ENCODE measurements at regions not wholly inside any gene's neighbourhood (a gene's known extent, or its start where the extent isn't known, plus 50 kb on each side); places are given as distances from the start of the nearest gene placed in this dataset.
"Not testable (repeated sequence)": the region's sequence is repeated elsewhere in the genome, so short reads cannot be mapped to it uniquely, and the experiment has no call there.

GRCh38 chr7:156009569-156009968 lies 197.3 kb upstream of the SHH start:
- Mint-ChIP-seq H3K4me1 (no peaks in the 10 kb centered on the region), H3K27me3 (ENCODE audit: insufficient read depth, low read depth, poor library complexity) (no peaks in the 10 kb centered on the region), H3K9me3 (no peaks in the 10 kb centered on the region; the same call in 1 of the 3 replicates), H3K36me3 (ENCODE audit: low read depth) (no peaks in the 10 kb centered on the region; the same call in 2 of the 3 replicates), H3K4me3 (no peak overlapping the region), H3K27ac (no peak overlapping the region)
- H3K4me2 ChIP-seq: no peak overlapping the region
- TF ChIP-seq CREB1 (CRISPR knock-in tag; IDR thresholded peaks at IDR 0.05; ENCODE audit: low read depth) (no peak), POLR2AphosphoS5 (IDR thresholded peaks at IDR 0.05; ENCODE audit: low read depth) (no peak)
- no peak overlapping the region for H3K4me3 ChIP-seq
- no peaks in the 10 kb centered on the region for H3K36me3 ChIP-seq (ENCODE audit: insufficient read depth)
- DNase-seq (ENCODE audit: low spot score): no peak
- H3K27me3 ChIP-seq (ENCODE audit: insufficient read depth): no peaks in the 10 kb centered on the region
- ATAC-seq: no peak
- H3K27ac ChIP-seq (ENCODE audit: low read depth): no peak overlapping the region
- no peaks in the 10 kb centered on the region for H3K9me2 ChIP-seq (ENCODE audit: insufficient read depth)
- H2AFZ ChIP-seq: no peak overlapping the region
- no peaks in the 10 kb centered on the region for H4K20me1 ChIP-seq (replicated peaks; ENCODE audit: insufficient read depth)
- H3K4me1 ChIP-seq (ENCODE audit: insufficient read depth): no peaks in the 10 kb centered on the region
- no peaks in the 10 kb centered on the region for H3F3A ChIP-seq (replicated peaks; ENCODE audit: low read depth)
- H3K79me2 ChIP-seq (replicated peaks; ENCODE audit: insufficient read depth): no peaks in the 10 kb centered on the region

DNA sequence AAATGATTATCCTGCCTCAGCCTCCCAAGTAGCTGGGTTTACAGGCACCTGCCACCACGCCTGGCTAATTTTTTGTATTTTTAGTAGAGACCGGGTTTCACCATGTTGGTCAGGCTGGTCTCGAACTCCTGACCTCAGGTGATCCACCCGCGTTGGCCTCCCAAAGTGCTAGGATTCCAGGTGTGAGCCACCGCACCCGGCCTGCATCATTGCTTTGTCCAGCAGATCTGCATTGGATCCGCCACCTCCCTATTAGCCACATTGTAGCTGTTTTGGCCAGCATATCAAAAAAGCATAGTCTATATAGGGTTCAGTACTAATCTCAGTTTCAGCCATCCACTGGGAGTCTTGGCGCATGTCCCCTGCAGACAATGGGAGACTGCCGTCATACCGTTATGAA lies 194.6 kb upstream of the SHH start:
- ATAC-seq; DNase-seq (ENCODE audit: low spot score); H3K4me2 ChIP-seq; H3K36me3 ChIP-seq (ENCODE audit: insufficient read depth); H3K79me2 ChIP-seq (replicated peaks; ENCODE audit: insufficient read depth); H3K4me3 ChIP-seq; H3K4me1 Mint-ChIP-seq; H3K4me1 ChIP-seq (ENCODE audit: insufficient read depth); H3K4me3 Mint-ChIP-seq; H3K27me3 ChIP-seq (ENCODE audit: insufficient read depth); H3K27ac ChIP-seq (ENCODE audit: low read depth); H2AFZ ChIP-seq; H3K36me3 Mint-ChIP-seq (ENCODE audit: low read depth); H4K20me1 ChIP-seq (replicated peaks; ENCODE audit: insufficient read depth); H3F3A ChIP-seq (replicated peaks; ENCODE audit: low read depth); H3K9me2 ChIP-seq (ENCODE audit: insufficient read depth); H3K27ac Mint-ChIP-seq; H3K9me3 Mint-ChIP-seq; H3K27me3 Mint-ChIP-seq (ENCODE audit: insufficient read depth, low read depth, poor library complexity): not testable (repeated sequence)

DNA sequence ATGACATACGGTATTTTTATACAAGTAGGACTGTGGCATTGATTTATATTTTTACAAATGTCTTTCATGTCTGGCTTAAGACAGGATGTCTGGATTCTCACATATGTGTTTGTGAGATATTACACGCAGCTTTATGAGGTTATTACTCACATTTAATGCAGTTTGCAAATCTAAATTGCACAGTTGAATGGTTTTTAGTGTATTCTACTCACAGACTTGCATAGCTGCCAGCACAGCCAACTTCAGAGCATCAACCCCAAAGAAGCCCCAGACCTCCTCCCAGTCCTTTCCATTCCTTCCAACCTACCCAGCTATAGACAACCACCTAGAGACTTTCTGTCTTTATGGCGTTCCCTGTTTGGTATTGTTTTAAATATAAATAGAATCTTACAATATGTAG lies 193.8 kb upstream of the SHH start:
- H3K9me3 Mint-ChIP-seq: no peaks in the 10 kb centered on the region; the same call in 1 of the 3 replicates
- no peak for DNase-seq (ENCODE audit: low spot score)
- Histone ChIP-seq H3K36me3 (ENCODE audit: insufficient read depth) (no peaks in the 10 kb centered on the region), H3K27ac (ENCODE audit: low read depth) (no peak overlapping the region), H2AFZ (no peak overlapping the region), H3K4me3 (no peak overlapping the region), H4K20me1 (replicated peaks; ENCODE audit: insufficient read depth) (no peaks in the 10 kb centered on the region), H3K27me3 (ENCODE audit: insufficient read depth) (no peaks in the 10 kb centered on the region), H3K9me2 (ENCODE audit: insufficient read depth) (no peaks in the 10 kb centered on the region), H3F3A (replicated peaks; ENCODE audit: low read depth) (no peaks in the 10 kb centered on the region), H3K4me2 (no peak overlapping the region), H3K79me2 (replicated peaks; ENCODE audit: insufficient read depth) (no peaks in the 10 kb centered on the region), H3K4me1 (ENCODE audit: insufficient read depth) (no peaks in the 10 kb centered on the region)
- no peak overlapping the region for H3K4me3 Mint-ChIP-seq
- H3K27me3 Mint-ChIP-seq (ENCODE audit: insufficient read depth, low read depth, poor library complexity): peaks cover 6% of the 10 kb centered on the region
- H3K27ac Mint-ChIP-seq: no peak overlapping the region
- no peaks in the 10 kb centered on the region for H3K4me1 Mint-ChIP-seq
- H3K36me3 Mint-ChIP-seq (ENCODE audit: low read depth): no peaks in the 10 kb centered on the region; the same call in 2 of the 3 replicates
- no peak for ATAC-seq
- TF ChIP-seq NANOG (IDR thresholded peaks at IDR 0.05; ENCODE audit: borderline replicate concordance) (no peak), ETS1 (IDR thresholded peaks at IDR 0.05) (no peak), EZH2 (IDR thresholded peaks at IDR 0.05; ENCODE audit: low read depth, unreplicated experiment) (no peak), ZNF331 (CRISPR knock-in tag; IDR thresholded peaks at IDR 0.05; ENCODE audit: low read depth) (no peak), EZH2phosphoT487 (IDR thresholded peaks at IDR 0.05; ENCODE audit: unreplicated experiment) (no peak), CREB1 (CRISPR knock-in tag; IDR thresholded peaks at IDR 0.05; ENCODE audit: low read depth) (no peak), STAT1 (IDR thresholded peaks at IDR 0.05; ENCODE audit: unreplicated experiment) (no peak), POLR2AphosphoS5 (IDR thresholded peaks at IDR 0.05; ENCODE audit: low read depth) (no peak), ZNF114 (CRISPR knock-in tag; IDR thresholded peaks at IDR 0.05) (no peak)
- TF ChIP-seq, protein P1, sequence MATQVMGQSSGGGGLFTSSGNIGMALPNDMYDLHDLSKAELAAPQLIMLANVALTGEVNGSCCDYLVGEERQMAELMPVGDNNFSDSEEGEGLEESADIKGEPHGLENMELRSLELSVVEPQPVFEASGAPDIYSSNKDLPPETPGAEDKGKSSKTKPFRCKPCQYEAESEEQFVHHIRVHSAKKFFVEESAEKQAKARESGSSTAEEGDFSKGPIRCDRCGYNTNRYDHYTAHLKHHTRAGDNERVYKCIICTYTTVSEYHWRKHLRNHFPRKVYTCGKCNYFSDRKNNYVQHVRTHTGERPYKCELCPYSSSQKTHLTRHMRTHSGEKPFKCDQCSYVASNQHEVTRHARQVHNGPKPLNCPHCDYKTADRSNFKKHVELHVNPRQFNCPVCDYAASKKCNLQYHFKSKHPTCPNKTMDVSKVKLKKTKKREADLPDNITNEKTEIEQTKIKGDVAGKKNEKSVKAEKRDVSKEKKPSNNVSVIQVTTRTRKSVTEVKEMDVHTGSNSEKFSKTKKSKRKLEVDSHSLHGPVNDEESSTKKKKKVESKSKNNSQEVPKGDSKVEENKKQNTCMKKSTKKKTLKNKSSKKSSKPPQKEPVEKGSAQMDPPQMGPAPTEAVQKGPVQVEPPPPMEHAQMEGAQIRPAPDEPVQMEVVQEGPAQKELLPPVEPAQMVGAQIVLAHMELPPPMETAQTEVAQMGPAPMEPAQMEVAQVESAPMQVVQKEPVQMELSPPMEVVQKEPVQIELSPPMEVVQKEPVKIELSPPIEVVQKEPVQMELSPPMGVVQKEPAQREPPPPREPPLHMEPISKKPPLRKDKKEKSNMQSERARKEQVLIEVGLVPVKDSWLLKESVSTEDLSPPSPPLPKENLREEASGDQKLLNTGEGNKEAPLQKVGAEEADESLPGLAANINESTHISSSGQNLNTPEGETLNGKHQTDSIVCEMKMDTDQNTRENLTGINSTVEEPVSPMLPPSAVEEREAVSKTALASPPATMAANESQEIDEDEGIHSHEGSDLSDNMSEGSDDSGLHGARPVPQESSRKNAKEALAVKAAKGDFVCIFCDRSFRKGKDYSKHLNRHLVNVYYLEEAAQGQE (IDR thresholded peaks at IDR 0.05; ENCODE audit: unreplicated experiment): no peak
- TF ChIP-seq, protein P2, sequence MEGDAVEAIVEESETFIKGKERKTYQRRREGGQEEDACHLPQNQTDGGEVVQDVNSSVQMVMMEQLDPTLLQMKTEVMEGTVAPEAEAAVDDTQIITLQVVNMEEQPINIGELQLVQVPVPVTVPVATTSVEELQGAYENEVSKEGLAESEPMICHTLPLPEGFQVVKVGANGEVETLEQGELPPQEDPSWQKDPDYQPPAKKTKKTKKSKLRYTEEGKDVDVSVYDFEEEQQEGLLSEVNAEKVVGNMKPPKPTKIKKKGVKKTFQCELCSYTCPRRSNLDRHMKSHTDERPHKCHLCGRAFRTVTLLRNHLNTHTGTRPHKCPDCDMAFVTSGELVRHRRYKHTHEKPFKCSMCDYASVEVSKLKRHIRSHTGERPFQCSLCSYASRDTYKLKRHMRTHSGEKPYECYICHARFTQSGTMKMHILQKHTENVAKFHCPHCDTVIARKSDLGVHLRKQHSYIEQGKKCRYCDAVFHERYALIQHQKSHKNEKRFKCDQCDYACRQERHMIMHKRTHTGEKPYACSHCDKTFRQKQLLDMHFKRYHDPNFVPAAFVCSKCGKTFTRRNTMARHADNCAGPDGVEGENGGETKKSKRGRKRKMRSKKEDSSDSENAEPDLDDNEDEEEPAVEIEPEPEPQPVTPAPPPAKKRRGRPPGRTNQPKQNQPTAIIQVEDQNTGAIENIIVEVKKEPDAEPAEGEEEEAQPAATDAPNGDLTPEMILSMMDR (conservative IDR thresholded peaks at IDR 0.05; ENCODE audit: low read depth in 2 of 2): no peak

Measured in GM23338 (cell line).